Ishikawa (cell line): ENCODE measurements at regions not wholly inside any gene's neighbourhood (a gene's known extent, or its start where the extent isn't known, plus 50 kb on each side); places are given as distances from the start of the nearest gene placed in this dataset.

Experiments
- CEBPB ChIP-seq: IDR thresholded peaks from 2 replicates; pipeline ENCODE4 v1.6.1; 2012
- CREB1 ChIP-seq: IDR thresholded peaks from 2 replicates; pipeline ENCODE4 v1.6.1; 2012; ENCODE audit warnings: low read depth
- EGR1 ChIP-seq: IDR thresholded peaks from 2 replicates; pipeline ENCODE4 v1.6.1; 2012
- EP300 ChIP-seq: IDR thresholded peaks from 2 replicates; pipeline ENCODE4 v1.6.1; 2012; ENCODE audit warnings: borderline replicate concordance
- FOXM1 ChIP-seq: IDR thresholded peaks from 2 replicates; pipeline ENCODE4 v1.6.1; 2012; ENCODE audit warnings: low read depth, borderline replicate concordance
- NFIC ChIP-seq: IDR thresholded peaks from 2 replicates; pipeline ENCODE4 v1.6.1; 2012
- RAD21 ChIP-seq: IDR thresholded peaks from 2 replicates; pipeline ENCODE4 v1.6.1; 2012; ENCODE audit warnings: low read depth
- TAF1 ChIP-seq: IDR thresholded peaks from 2 replicates; pipeline ENCODE4 v1.6.1; 2012; ENCODE audit warnings: low read depth, mild to moderate bottlenecking
- TCF12 ChIP-seq: IDR thresholded peaks from 2 replicates; pipeline ENCODE4 v1.6.1; 2012; ENCODE audit warnings: low read depth
- TEAD4 ChIP-seq: IDR thresholded peaks from 2 replicates; pipeline ENCODE4 v1.6.1; 2012
- YY1 ChIP-seq: IDR thresholded peaks from 2 replicates; pipeline ENCODE4 v1.6.1; 2012; ENCODE audit warnings: low read depth
- ZBTB7A ChIP-seq: IDR thresholded peaks from 2 replicates; pipeline ENCODE4 v1.6.1; 2012; ENCODE audit warnings: low read depth
- TF ChIP-seq, protein P1 (sequence below): IDR thresholded peaks from 2 replicates; pipeline ENCODE4 v1.6.1; 2012
- TF ChIP-seq, protein P2 (sequence below): IDR thresholded peaks from 2 replicates; pipeline ENCODE4 v1.6.1; 2012; ENCODE audit warnings: low read depth, mild to moderate bottlenecking

DNA sequence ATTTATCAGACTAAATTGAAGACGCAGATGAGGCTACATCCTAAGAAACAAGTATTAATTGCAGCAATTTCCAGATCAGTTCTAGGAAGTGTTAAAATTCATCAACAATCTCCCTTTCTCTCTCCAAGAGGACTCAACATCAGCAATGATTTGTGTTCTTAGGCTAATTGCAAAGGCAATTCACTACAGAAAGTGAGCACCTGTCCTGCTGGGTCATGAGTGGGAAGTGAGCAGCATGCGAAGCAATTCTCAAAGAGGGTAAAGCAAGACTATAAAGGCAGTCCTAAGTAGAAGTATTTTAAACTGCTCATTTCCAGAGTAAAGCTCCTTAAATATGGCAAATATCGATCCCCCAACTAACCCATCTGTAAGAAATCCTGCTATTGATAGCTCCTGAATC lies 1191.0 kb upstream of the ALCAM start:
- no peak for TF ChIP-seq EP300
- no peak for TF ChIP-seq RAD21
- no peak for TF ChIP-seq NFIC
- TF ChIP-seq TAF1, result no peak
- TF ChIP-seq ZBTB7A, result no peak
- TF ChIP-seq FOXM1, result no peak
- TF ChIP-seq, protein P1, sequence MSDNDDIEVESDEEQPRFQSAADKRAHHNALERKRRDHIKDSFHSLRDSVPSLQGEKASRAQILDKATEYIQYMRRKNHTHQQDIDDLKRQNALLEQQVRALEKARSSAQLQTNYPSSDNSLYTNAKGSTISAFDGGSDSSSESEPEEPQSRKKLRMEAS, result no peak
- TF ChIP-seq TEAD4, result no peak
- TF ChIP-seq TCF12, result no peak
- no peak for TF ChIP-seq CREB1
- TF ChIP-seq YY1, result no peak
- TF ChIP-seq EGR1, result no peak
- TF ChIP-seq, protein P2, sequence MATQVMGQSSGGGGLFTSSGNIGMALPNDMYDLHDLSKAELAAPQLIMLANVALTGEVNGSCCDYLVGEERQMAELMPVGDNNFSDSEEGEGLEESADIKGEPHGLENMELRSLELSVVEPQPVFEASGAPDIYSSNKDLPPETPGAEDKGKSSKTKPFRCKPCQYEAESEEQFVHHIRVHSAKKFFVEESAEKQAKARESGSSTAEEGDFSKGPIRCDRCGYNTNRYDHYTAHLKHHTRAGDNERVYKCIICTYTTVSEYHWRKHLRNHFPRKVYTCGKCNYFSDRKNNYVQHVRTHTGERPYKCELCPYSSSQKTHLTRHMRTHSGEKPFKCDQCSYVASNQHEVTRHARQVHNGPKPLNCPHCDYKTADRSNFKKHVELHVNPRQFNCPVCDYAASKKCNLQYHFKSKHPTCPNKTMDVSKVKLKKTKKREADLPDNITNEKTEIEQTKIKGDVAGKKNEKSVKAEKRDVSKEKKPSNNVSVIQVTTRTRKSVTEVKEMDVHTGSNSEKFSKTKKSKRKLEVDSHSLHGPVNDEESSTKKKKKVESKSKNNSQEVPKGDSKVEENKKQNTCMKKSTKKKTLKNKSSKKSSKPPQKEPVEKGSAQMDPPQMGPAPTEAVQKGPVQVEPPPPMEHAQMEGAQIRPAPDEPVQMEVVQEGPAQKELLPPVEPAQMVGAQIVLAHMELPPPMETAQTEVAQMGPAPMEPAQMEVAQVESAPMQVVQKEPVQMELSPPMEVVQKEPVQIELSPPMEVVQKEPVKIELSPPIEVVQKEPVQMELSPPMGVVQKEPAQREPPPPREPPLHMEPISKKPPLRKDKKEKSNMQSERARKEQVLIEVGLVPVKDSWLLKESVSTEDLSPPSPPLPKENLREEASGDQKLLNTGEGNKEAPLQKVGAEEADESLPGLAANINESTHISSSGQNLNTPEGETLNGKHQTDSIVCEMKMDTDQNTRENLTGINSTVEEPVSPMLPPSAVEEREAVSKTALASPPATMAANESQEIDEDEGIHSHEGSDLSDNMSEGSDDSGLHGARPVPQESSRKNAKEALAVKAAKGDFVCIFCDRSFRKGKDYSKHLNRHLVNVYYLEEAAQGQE, result no peak
- no peak for TF ChIP-seq CEBPB
